NT2/D1 (cell line): ENCODE measurements at regions not wholly inside any gene's neighbourhood (a gene's known extent, or its start where the extent isn't known, plus 50 kb on each side); places are given as distances from the start of the nearest gene placed in this dataset.

ENCODE experiments used
- SUZ12 ChIP-seq: IDR thresholded peaks from 2 replicates; pipeline ENCODE4 v1.6.1; 2011; ENCODE audit not compliant: insufficient read length, insufficient read depth; ENCODE audit errors: extremely low read depth
- YY1 ChIP-seq: IDR thresholded peaks from 2 replicates; pipeline ENCODE4 v1.6.1; 2011; ENCODE audit not compliant: insufficient read length, insufficient read depth
- ZNF274 ChIP-seq: IDR thresholded peaks from 2 replicates; pipeline ENCODE4 v1.6.1; 2011; ENCODE audit warnings: mild to moderate bottlenecking, low read depth, low read length

DNA sequence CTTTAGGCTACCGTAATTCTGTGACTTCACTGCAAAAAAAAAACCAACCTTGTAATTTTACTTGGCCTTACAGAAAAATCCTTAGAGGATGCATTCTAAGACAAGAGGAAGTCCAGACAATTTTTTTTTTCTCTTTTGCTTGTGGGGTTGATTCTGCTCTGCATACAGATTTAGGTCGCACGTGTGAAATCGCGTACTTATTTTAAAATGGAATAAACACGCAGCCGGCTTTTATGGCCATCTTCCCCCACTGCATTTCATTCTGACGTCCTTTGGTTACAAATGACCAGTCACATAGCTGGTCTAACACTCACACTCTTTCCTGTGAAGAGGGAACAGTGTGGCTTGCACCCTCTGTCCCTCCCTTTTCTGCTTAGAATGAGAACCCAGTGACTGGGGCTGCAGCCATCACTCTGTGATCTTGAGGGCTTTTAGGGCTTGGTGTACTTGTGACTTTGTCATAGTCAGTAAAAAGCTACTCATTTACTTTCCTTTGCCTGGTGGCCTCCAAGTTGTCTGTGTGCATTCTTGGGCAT, 63.6 kb upstream of the CARD11 start:
- TF ChIP-seq ZNF274 (no peak), SUZ12 (no peak), YY1 (no peak)
